ENCODE measurements at regions not wholly inside any gene's neighbourhood (a gene's known extent, or its start where the extent isn't known, plus 50 kb on each side); places are given as distances from the start of the nearest gene placed in this dataset.

DNA sequence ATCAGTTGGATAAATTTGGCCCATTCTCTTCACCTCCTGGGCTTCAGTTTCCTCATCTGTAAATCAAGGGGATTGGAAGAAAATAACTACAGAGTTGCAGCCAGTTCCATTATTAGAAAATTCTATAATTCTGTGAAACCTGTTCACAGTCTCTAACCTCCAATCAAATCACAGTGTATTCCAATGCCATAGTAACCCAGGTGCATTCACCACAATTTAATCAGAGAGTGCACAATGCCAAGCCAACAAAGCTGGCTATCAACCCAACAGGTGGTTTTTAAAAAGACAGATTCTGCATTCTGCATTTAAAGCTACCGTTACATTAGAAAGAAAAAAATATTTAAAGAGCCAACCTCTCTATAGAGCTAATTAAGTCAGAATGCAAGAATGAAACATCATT, 308.6 kb downstream of the RNF144A start:
- Histone ChIP-seq H3K9ac (ENCODE audit: low read depth, low read length) (no peak overlapping the region), H3K4me3 (ENCODE audit: low read length) (no peak overlapping the region), H3K36me3 (ENCODE audit: insufficient read depth, low read length) (no peaks in the 10 kb centered on the region), H3K4me2 (ENCODE audit: low read length) (no peak overlapping the region), H3K27me3 (ENCODE audit: control insufficient read depth, insufficient read depth, low read length) (no peaks in the 10 kb centered on the region), H3K4me1 (ENCODE audit: control insufficient read depth, insufficient read depth, low read length) (no peaks in the 10 kb centered on the region), H3K9me3 (replicated peaks; ENCODE audit: low read length) (no peaks in the 10 kb centered on the region)

DNA sequence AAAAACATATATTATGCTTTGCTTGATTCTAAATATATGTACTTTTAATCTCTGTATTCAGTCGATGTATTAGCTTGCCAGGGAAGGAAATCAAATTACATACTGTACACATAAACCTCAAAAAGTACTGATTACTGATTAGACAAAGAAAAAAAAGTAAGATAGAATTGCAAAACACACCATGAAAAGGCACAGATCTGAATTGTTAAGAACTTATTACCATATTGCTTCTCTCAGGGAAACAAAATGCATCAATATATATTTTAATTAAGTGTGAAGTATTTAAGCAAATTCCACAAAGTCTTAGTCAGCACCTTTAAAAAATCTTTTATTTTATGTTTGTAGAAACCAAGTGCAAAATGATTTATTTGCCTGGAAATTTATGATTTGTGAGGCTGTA, 309.3 kb downstream of the RNF144A start:
- no peaks in the 10 kb centered on the region for H3K9me3 ChIP-seq (replicated peaks; ENCODE audit: low read length)
- no peaks in the 10 kb centered on the region for H3K4me1 ChIP-seq (ENCODE audit: control insufficient read depth, insufficient read depth, low read length)
- H3K4me3 ChIP-seq (ENCODE audit: low read length) = no peak overlapping the region
- H3K4me2 ChIP-seq (ENCODE audit: low read length) = no peak overlapping the region
- H3K9ac ChIP-seq (ENCODE audit: low read depth, low read length) = no peak overlapping the region
- no peaks in the 10 kb centered on the region for H3K27me3 ChIP-seq (ENCODE audit: control insufficient read depth, insufficient read depth, low read length)
- H3K36me3 ChIP-seq (ENCODE audit: insufficient read depth, low read length) = no peaks in the 10 kb centered on the region

DNA sequence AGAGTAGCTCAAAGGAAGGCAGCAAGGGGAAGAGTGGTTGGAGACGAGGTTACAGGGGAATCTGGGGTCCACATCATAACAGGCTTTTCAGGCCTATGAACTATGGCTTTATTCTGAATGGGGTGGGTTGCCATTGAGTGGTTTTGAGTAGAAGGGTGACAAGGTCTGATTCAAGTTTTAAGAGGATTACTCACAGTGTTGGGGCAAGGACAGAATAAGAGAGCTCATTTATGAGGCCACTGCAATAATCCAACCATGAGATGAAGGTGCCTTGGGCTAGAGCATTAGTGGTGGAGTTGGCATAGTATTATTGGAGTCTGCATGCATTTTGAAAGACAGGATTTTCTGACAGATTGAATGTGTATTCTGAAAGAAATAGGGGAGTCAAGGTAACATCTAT, 315.9 kb downstream of the RNF144A start:
- Histone ChIP-seq H3K36me3 (ENCODE audit: insufficient read depth, low read length) (no peaks in the 10 kb centered on the region), H3K4me1 (ENCODE audit: control insufficient read depth, insufficient read depth, low read length) (no peaks in the 10 kb centered on the region), H3K9ac (ENCODE audit: low read depth, low read length) (no peak overlapping the region), H3K4me2 (ENCODE audit: low read length) (no peak overlapping the region), H3K4me3 (ENCODE audit: low read length) (no peak overlapping the region), H3K9me3 (replicated peaks; ENCODE audit: low read length) (no peaks in the 10 kb centered on the region), H3K27me3 (ENCODE audit: control insufficient read depth, insufficient read depth, low read length) (no peaks in the 10 kb centered on the region)

DNA sequence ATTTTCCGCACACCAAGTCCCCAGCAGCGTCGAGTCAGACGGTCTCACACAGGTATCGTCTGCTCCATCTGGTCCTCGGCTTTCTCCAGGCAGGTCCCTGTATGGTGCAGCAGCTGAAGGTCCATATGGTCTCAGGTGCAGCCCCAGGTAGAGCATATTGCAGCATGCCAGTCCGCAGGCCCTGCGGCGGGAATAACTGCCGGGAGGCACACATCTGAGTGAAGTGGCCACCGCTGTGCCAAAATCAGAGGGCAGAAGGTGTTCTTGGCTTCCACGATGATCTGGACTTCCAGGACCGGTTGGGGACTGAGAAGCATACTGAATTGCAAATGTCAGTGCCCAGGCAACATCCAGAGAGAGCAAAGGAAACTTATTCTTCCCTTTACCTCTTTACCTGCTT, 320.3 kb downstream of the RNF144A start:
- Histone ChIP-seq H3K36me3 (ENCODE audit: insufficient read depth, low read length) (no peaks in the 10 kb centered on the region), H3K27me3 (ENCODE audit: control insufficient read depth, insufficient read depth, low read length) (no peaks in the 10 kb centered on the region), H3K4me3 (ENCODE audit: low read length) (no peak overlapping the region), H3K4me2 (ENCODE audit: low read length) (no peak overlapping the region), H3K4me1 (ENCODE audit: control insufficient read depth, insufficient read depth, low read length) (no peaks in the 10 kb centered on the region), H3K9me3 (replicated peaks; ENCODE audit: low read length) (no peaks in the 10 kb centered on the region), H3K9ac (ENCODE audit: low read depth, low read length) (no peak overlapping the region)

DNA sequence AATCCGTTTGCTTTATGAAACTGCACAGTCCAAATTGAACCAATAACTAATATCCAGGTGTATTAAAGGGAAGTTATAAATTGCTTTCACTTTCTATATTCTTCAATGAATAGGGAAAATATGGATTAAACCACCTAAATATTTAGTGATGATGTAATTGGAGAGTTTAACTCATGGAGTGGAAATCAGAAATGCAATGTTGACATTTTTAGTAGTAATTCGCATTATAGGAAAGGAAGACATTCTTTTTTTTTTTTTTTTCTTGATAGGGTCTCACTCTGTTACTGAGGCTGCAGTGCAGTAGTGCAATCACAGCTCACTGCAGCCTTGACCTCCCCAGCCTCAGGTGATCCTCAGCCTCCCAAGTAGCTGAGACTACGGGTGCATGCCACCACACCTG, 321.9 kb downstream of the RNF144A start:
- Histone ChIP-seq H3K36me3 (ENCODE audit: insufficient read depth, low read length) (no peaks in the 10 kb centered on the region), H3K4me2 (ENCODE audit: low read length) (no peak overlapping the region), H3K9ac (ENCODE audit: low read depth, low read length) (no peak overlapping the region)

DNA sequence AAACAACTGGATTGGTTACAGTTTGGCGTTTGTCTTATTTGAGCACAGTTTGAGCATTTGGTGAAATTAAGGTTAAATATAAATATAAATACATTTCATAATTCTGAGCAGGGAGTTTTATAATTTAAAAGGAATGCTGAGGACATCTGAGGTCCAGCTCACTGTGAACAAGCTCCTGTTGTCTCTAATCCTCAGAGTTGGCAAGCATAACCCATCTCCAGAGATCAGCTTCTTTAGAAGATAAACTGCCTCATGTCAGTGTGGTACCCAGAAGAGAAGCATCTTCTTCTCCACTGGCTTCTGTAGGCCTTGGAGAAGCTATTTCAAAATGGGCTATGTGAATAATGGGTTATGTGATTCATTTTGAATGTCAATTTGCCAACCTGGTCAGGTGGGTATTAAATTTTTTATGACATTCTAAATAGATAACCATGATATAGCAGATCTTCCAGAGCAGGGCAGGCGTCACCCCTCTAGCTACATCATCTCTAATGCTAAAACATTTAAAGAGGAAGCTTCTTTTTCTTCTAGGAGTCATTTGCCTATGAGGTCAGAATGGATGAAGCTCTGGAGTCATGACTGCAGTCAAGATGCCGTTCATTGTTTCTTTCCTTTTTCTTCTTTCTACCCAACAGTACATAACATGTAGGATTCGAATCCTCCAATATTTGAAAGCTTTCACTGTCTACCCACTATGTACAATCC, 324.0 kb downstream of the RNF144A start:
- H3K4me1 ChIP-seq (ENCODE audit: control insufficient read depth, insufficient read depth, low read length) = no peaks in the 10 kb centered on the region
- H3K27me3 ChIP-seq (ENCODE audit: control insufficient read depth, insufficient read depth, low read length) = no peaks in the 10 kb centered on the region
- no peak overlapping the region for H3K4me3 ChIP-seq (ENCODE audit: low read length)
- H3K4me2 ChIP-seq (ENCODE audit: low read length) = no peak overlapping the region
- H3K9ac ChIP-seq (ENCODE audit: low read depth, low read length) = no peak overlapping the region
- no peaks in the 10 kb centered on the region for H3K9me3 ChIP-seq (replicated peaks; ENCODE audit: low read length)
- H3K36me3 ChIP-seq (ENCODE audit: insufficient read depth, low read length) = no peaks in the 10 kb centered on the region

More for the DNA sequence above, 321.9 kb downstream of the RNF144A start:
- Histone ChIP-seq H3K4me1 (ENCODE audit: control insufficient read depth, insufficient read depth, low read length) (no peaks in the 10 kb centered on the region), H3K27me3 (ENCODE audit: control insufficient read depth, insufficient read depth, low read length) (no peaks in the 10 kb centered on the region), H3K4me3 (ENCODE audit: low read length) (no peak overlapping the region), H3K9me3 (replicated peaks; ENCODE audit: low read length) (no peaks in the 10 kb centered on the region)

DNA sequence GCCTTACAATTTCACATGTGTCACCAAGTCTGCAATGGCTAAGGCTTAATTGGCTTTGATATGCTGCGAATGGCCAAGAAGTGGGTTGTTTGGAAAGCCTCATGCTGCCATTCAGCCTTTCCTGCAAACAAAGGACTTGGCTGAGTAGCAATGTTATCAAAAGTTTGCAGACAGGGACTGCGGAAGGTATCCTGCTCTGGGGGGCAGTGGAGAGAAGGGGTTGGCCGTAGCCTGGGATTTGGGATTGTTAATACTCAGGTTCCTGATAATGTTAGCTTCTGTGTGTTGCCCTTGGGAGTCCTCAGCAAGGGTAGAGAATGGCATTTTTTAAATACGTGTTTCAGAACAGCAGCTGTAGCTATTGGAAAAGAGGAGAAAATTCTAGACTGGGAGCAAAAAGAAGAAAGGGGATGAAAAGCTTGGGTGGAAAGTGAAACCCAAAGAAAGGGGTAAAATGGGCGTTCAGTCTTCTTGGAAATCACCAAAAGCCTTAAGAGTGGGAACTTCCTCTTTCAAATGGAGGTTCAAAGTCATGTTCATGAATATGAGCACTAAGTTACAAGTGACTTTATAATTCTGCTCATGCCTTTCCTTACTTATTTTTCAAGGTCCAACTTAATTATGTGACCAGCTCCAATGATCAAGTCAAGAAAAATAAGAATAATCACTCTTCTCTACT, 325.1 kb downstream of the RNF144A start:
- H3K4me1 ChIP-seq (ENCODE audit: control insufficient read depth, insufficient read depth, low read length) = no peaks in the 10 kb centered on the region
- H3K4me3 ChIP-seq (ENCODE audit: low read length) = no peak overlapping the region
- H3K9ac ChIP-seq (ENCODE audit: low read depth, low read length) = no peak overlapping the region
- no peaks in the 10 kb centered on the region for H3K27me3 ChIP-seq (ENCODE audit: control insufficient read depth, insufficient read depth, low read length)
- no peaks in the 10 kb centered on the region for H3K9me3 ChIP-seq (replicated peaks; ENCODE audit: low read length)
- H3K4me2 ChIP-seq (ENCODE audit: low read length) = no peak overlapping the region
- no peaks in the 10 kb centered on the region for H3K36me3 ChIP-seq (ENCODE audit: insufficient read depth, low read length)

DNA sequence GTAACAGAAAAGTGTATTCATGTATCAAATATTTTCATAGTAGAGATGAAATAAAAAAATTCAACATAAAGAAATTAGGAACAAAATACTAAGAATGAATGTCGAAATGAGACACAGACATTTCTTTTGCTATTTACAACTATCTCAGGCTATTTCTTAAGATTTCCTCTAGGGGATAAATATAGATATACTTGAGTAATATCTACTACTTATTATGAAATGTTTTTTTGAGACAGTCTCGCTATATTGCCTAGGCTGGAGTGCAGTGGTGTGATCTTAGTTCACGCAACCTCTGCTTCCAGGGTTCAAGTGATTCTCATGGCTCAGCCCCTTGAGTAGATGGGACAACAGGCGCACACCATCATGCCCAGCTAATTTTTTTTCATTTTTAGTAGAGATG, 326.1 kb downstream of the RNF144A start:
- H3K4me1 ChIP-seq (ENCODE audit: control insufficient read depth, insufficient read depth, low read length) = no peaks in the 10 kb centered on the region
- no peak overlapping the region for H3K4me3 ChIP-seq (ENCODE audit: low read length)
- no peaks in the 10 kb centered on the region for H3K27me3 ChIP-seq (ENCODE audit: control insufficient read depth, insufficient read depth, low read length)
- no peak overlapping the region for H3K4me2 ChIP-seq (ENCODE audit: low read length)
- H3K36me3 ChIP-seq (ENCODE audit: insufficient read depth, low read length) = no peaks in the 10 kb centered on the region
- H3K9ac ChIP-seq (ENCODE audit: low read depth, low read length) = no peak overlapping the region
- H3K9me3 ChIP-seq (replicated peaks; ENCODE audit: low read length) = no peaks in the 10 kb centered on the region

DNA sequence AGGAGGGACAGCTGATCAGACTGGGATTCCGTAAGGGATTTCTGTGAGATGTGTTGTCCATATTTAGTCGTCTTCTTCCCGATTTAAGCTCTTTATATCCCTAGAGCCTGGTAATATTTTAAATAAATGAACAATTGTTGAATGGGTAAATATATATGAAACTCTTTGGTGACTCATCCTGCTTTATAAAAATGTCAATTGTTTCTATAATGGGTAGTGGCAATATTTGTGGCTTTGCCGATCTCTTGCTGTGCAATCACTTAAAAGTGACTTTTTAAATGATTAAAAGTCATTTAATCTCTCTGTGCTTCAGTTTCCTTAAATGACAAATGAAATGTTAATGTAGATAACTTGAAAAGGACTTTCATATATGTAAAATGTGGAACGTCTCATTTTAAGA, 339.2 kb downstream of the RNF144A start:
- no peaks in the 10 kb centered on the region for H3K4me1 ChIP-seq (ENCODE audit: control insufficient read depth, insufficient read depth, low read length)
- H3K9me3 ChIP-seq (replicated peaks; ENCODE audit: low read length) = peaks cover 6% of the 10 kb centered on the region
- no peak overlapping the region for H3K4me2 ChIP-seq (ENCODE audit: low read length)
- H3K9ac ChIP-seq (ENCODE audit: low read depth, low read length) = no peak overlapping the region
- no peaks in the 10 kb centered on the region for H3K36me3 ChIP-seq (ENCODE audit: insufficient read depth, low read length)
- H3K27me3 ChIP-seq (ENCODE audit: control insufficient read depth, insufficient read depth, low read length) = no peaks in the 10 kb centered on the region
- no peak overlapping the region for H3K4me3 ChIP-seq (ENCODE audit: low read length)

DNA sequence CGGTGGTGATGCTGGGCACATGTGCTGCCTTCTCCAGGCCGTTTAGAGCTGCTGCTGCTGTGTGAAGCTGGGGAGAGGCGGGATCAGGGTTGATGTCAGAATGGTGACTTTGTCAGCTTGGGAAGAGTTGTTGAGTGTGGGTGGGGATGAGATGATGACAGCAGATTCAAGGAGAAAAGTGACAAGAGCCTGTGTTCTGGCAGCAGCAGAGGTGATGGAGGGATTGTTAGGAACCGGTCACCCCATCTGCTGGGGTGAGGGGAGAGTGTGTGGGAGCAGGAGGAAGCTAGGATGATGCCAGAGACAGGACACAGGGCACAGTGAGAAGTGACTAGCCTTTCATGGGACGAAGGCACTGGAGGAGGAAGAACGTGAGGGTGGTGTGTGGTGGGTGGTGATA, 345.5 kb downstream of the RNF144A start:
- Histone ChIP-seq H3K4me2 (ENCODE audit: low read length) (no peak overlapping the region), H3K36me3 (ENCODE audit: insufficient read depth, low read length) (no peaks in the 10 kb centered on the region), H3K27me3 (ENCODE audit: control insufficient read depth, insufficient read depth, low read length) (no peaks in the 10 kb centered on the region), H3K4me3 (ENCODE audit: low read length) (no peak overlapping the region), H3K4me1 (ENCODE audit: control insufficient read depth, insufficient read depth, low read length) (no peaks in the 10 kb centered on the region), H3K9me3 (replicated peaks; ENCODE audit: low read length) (peaks cover 6% of the 10 kb centered on the region), H3K9ac (ENCODE audit: low read depth, low read length) (no peak overlapping the region)

DNA sequence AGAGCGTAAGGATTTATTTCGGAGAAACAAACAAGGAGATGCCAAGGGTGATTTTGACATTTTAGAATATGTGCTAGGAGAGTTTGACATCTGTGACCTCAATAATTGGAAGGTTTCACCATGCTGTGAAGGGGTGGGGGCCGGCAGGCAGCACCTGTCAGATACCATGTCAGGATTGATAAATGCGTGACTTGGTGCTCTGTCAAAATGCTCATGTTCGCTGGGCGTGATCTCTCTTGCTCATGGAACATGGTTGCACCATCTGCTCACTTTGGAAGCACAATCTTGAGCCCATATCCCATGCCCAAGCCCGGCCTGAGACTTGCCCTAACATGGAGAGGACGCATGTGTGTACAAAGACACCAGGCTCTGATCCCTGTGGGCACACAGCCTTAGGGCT, 347.6 kb downstream of the RNF144A start:
- Histone ChIP-seq H3K9ac (ENCODE audit: low read depth, low read length) (no peak overlapping the region), H3K4me2 (ENCODE audit: low read length) (no peak overlapping the region), H3K4me3 (ENCODE audit: low read length) (no peak overlapping the region), H3K4me1 (ENCODE audit: control insufficient read depth, insufficient read depth, low read length) (no peaks in the 10 kb centered on the region), H3K9me3 (replicated peaks; ENCODE audit: low read length) (no peaks in the 10 kb centered on the region), H3K36me3 (ENCODE audit: insufficient read depth, low read length) (no peaks in the 10 kb centered on the region), H3K27me3 (ENCODE audit: control insufficient read depth, insufficient read depth, low read length) (no peaks in the 10 kb centered on the region)

DNA sequence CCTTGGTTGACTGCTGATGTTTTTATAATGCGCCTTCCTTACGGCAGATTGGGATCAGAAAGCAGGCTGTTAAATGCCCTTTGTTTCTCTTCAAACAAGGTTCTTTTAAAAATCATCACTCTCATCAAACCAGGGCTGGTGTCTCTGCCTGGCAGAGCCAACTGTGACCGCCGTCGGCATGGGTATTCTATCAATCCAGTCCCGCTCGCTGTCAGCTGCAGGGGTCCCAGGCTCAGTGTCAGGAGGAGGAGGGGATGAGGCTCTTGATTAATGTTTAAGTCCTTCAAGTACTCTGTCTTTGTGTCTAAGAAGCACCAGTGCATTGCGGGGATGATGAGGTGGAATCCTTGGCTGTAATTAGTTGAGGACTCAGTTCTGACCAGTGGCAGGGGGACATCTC, 348.1 kb downstream of the RNF144A start:
- H3K4me2 ChIP-seq (ENCODE audit: low read length) = no peak overlapping the region
- H3K4me3 ChIP-seq (ENCODE audit: low read length) = no peak overlapping the region
- no peaks in the 10 kb centered on the region for H3K36me3 ChIP-seq (ENCODE audit: insufficient read depth, low read length)
- no peaks in the 10 kb centered on the region for H3K4me1 ChIP-seq (ENCODE audit: control insufficient read depth, insufficient read depth, low read length)
- H3K9me3 ChIP-seq (replicated peaks; ENCODE audit: low read length) = no peaks in the 10 kb centered on the region
- no peak overlapping the region for H3K9ac ChIP-seq (ENCODE audit: low read depth, low read length)
- no peaks in the 10 kb centered on the region for H3K27me3 ChIP-seq (ENCODE audit: control insufficient read depth, insufficient read depth, low read length)

Data from skeletal muscle satellite cell (primary cell).